ENCODE measurements at regions not wholly inside any gene's neighbourhood (a gene's known extent, or its start where the extent isn't known, plus 50 kb on each side); places are given as distances from the start of the nearest gene placed in this dataset.

DNA sequence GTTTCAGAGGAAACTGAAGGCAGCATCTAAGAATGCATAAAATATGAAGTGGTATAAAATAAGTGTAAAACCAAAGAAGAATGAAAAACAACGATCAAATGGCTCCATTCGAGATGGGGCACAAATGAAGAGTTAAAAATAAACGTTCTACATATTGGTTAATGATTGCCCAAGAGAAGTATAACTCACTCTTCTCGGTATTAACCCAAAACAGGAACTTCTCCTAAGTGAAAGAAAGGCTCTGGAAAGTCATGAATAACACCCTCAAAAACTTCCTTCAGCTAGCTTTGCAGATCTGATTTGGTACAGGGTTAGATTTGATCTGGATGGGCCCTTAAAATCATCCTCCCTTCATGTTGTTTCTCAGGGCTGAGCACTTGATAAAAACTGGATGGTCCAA is 94.3 kb upstream of the ADO start:
- TF ChIP-seq, protein P1, sequence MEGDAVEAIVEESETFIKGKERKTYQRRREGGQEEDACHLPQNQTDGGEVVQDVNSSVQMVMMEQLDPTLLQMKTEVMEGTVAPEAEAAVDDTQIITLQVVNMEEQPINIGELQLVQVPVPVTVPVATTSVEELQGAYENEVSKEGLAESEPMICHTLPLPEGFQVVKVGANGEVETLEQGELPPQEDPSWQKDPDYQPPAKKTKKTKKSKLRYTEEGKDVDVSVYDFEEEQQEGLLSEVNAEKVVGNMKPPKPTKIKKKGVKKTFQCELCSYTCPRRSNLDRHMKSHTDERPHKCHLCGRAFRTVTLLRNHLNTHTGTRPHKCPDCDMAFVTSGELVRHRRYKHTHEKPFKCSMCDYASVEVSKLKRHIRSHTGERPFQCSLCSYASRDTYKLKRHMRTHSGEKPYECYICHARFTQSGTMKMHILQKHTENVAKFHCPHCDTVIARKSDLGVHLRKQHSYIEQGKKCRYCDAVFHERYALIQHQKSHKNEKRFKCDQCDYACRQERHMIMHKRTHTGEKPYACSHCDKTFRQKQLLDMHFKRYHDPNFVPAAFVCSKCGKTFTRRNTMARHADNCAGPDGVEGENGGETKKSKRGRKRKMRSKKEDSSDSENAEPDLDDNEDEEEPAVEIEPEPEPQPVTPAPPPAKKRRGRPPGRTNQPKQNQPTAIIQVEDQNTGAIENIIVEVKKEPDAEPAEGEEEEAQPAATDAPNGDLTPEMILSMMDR (conservative IDR thresholded peaks at IDR 0.05; ENCODE audit: low read depth, low read length), result no peak
- no peak for DNase-seq (ENCODE audit: low read depth)
- H3K4me3 ChIP-seq (ENCODE audit: low read length), result no peak overlapping the region

DNA sequence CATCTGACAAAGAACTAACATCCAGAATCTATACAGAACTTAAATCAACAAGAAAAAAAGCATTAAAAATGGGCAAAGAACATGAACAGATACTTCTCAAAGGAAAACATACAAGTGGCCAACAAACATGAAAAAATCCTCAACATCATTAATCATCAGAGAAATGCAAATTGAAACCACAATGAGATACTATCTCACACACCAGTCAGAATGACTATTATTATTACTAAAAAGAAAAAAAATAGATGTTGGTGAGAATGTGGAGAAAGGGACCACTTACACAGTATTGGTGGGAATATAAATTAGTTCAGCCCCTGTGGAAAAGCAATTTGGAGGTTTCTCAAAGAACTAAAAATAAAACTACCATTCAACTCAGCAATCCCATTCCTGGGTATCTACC is 89.1 kb upstream of the ADO start:
- no peak overlapping the region for H3K4me3 ChIP-seq (ENCODE audit: low read length)
- TF ChIP-seq, protein P1 (conservative IDR thresholded peaks at IDR 0.05; ENCODE audit: low read depth, low read length), result no peak
- no peak for DNase-seq (ENCODE audit: low read depth)

DNA sequence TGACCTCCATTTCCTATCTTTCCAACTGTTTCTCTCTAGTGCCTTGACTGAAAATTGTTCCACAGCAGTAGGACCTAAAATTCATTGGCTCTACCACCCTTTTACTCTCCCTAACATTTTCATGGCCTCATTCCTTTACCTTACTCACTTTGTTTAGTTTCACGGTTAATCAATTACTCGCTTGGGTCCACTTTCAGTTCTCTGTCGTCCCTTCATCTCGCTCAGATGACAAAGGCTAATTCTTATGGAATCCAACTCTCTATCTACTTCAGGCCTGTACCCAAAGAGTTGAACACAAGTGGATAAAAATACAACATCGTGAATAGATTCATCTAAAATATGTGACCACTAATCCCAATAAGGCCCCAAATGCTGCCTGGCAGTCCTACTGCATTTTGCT is 85.9 kb upstream of the ADO start:
- TF ChIP-seq, protein P1 (conservative IDR thresholded peaks at IDR 0.05; ENCODE audit: low read depth, low read length), result no peak
- no peak for DNase-seq (ENCODE audit: low read depth)
- H3K4me3 ChIP-seq (ENCODE audit: low read length), result no peak overlapping the region

DNA sequence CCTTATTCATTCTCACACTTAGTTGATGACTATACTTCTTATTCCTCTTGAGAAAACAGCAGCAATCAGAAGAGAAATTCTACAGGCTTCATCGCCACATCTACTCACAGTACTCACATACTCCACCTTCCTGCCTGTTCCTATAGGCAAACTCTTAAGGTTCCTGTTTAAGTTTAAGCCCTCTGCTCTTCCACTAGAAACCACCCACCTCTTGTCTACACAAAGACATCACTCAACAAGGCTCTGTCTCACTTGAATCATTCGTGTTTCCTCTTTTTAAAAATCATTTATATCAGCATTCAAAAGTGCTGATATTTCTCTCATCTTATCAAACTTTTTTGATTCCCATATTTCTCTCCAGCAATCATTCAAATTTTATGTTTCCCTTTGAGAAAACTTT is 85.5 kb upstream of the ADO start:
- no peak overlapping the region for H3K4me3 ChIP-seq (ENCODE audit: low read length)
- TF ChIP-seq, protein P1 (conservative IDR thresholded peaks at IDR 0.05; ENCODE audit: low read depth, low read length), result no peak
- DNase-seq (ENCODE audit: low read depth), result no peak

DNA sequence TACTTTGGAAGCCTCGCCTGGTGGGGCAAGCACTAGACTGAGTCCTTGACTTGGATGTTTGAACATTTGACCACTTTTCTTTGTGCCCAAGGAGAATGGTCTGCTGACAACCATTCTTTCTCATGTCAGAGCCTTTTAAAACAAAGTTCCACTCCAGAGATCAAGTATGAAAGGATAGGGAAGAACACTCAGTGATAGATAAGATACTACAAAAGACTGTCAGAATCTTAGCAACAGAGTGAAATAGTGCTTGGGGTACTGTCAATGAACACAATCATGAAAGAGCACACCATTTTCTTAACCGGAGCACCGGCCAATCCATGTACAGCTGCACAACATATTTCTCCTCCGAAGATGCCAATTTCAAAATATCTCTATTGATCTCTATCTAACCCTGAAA is 82.8 kb upstream of the ADO start:
- TF ChIP-seq, protein P1 (conservative IDR thresholded peaks at IDR 0.05; ENCODE audit: low read depth, low read length), result no peak
- no peak for DNase-seq (ENCODE audit: low read depth)
- H3K4me3 ChIP-seq (ENCODE audit: low read length), result no peak overlapping the region

DNA sequence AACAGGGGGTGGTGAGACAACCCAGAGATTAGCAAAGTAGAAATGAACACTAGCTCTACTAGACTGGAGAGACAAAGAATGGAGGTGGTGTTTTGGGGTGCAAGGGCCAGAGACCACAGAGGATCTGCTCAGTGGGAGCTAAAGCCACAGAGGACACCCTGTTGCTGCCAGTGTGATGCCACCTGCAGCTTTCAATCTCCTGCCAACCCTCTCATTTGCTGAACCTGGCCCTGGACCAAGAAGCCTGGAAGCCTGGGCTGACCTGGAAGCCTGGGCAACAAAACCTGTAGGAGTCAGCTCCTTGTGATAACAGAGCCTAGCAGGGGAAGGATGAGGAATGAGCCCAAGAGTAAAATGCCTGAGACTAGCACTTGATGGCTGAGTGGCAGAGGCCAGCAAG is 81.1 kb upstream of the ADO start:
- DNase-seq (ENCODE audit: low read depth), result no peak
- TF ChIP-seq, protein P1 (conservative IDR thresholded peaks at IDR 0.05; ENCODE audit: low read depth, low read length), result no peak
- no peak overlapping the region for H3K4me3 ChIP-seq (ENCODE audit: low read length)

DNA sequence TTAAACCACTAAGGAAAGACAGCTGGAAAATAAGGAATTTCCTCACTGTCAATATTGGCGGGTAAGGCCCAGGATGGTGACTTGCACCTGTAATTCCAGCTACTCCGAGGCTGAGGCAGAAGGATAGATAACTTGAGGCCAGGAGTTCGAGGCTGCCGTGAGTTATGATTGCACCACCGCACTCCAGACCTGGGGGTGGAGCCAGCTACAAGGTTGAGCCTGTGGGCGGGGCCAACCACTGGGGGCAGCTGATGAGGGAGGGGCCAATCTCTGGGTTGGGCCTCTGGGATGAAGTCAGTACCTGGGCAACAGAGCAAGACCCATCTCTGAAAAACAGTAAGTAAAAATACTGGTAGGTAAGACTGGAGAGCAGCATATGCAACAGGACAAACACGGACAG is 80.1 kb upstream of the ADO start:
- TF ChIP-seq, protein P1 (conservative IDR thresholded peaks at IDR 0.05; ENCODE audit: low read depth, low read length), result no peak
- no peak for DNase-seq (ENCODE audit: low read depth)
- no peak overlapping the region for H3K4me3 ChIP-seq (ENCODE audit: low read length)
